ENCODE measurements at regions not wholly inside any gene's neighbourhood (a gene's known extent, or its start where the extent isn't known, plus 50 kb on each side); places are given as distances from the start of the nearest gene placed in this dataset.

DNA sequence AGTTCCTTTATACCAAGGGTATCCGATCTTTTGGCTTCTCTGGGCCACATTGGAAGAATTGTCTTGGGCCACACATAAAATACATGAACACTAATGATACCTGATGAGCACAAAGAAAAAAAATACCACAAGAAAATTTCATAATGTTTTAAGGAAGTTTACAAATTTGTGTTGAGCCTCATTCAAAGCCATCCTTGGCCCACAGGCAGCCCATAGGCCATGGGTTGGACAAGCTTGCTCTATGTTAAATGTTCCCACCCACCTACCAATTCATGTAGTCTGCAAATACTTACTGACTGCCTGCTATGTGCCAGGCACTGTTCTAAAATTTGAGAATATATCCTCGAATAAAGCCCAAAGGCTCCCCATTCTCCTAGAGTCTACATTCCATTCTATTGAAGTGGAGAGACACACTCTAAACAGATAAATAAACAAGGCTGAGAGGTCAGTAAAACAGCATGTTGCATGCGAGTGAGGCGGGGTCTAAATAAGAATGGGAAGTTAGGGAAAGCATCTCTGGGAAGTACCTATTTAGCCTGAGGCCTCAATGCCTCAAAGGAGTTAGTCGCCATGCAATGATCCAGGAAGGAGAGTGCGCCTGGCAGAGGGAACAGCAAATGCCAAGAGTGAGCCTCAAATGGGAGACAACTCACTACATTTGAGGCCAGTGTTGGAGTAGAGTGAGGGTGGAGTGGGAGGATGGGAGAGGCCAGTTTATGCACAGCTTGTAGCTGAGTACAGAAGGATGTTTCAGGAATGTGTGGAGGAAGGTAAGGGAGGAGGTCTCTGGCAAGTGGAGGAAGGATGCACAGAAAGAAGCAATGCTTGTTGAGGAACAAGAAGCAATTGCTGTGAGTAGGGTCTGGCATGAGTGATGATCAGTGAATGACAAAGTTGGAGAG, 52.5 kb upstream of the CLDN10 start:
- Histone ChIP-seq H3K36me3 (ENCODE audit: control insufficient read depth in 2 of 4, insufficient read depth in 4 of 4, low read length in 3 of 4) (no peaks in the 10 kb centered on the region), H3K79me2 (ENCODE audit: control insufficient read depth in 1 of 2, insufficient read depth in 2 of 2, low read length in 2 of 2) (no peaks in the 10 kb centered on the region), H2BK12ac (ENCODE audit: low read depth, low read length) (peak overlapping the region; percentile 88), H2BK15ac (ENCODE audit: low read length) (peak overlapping the region; percentile 88; the same call in 1 of the 2 replicates), H3K4me3 (ENCODE audit: extremely low read depth in 1 of 4, insufficient read depth in 2 of 4, low read depth in 3 of 4, low read length in 4 of 4) (no peak overlapping the region), H3K27ac (ENCODE audit: low read depth, low read length) (no peak overlapping the region), H3K14ac (ENCODE audit: insufficient read length) (no peak overlapping the region), H2BK120ac (replicated peaks; ENCODE audit: low read depth, low read length) (no peak overlapping the region), H3K4ac (replicated peaks; ENCODE audit: insufficient read length, low read depth, low read length) (no peak overlapping the region), H4K5ac (ENCODE audit: insufficient read length, low read depth, low read length) (no peak overlapping the region), H3K23ac (ENCODE audit: insufficient read length) (no peak overlapping the region), H3K4me2 (ENCODE audit: insufficient read depth in 1 of 2, low read depth in 2 of 2, low read length in 2 of 2) (no peak overlapping the region), H3K4me1 (replicated peaks in 1 of 4; ENCODE audit: control insufficient read depth in 3 of 4, insufficient read depth in 4 of 4, low read length in 3 of 4) (peaks cover 0 to 2% (median 0%) of the 10 kb centered on the region in 4 experiments; a peak in 4 of 7 replicates), H3K23me2 (ENCODE audit: low read depth, low read length) (no peaks in the 10 kb centered on the region), H2BK5ac (ENCODE audit: low read depth, low read length) (no peak overlapping the region), H2BK20ac (ENCODE audit: low read length) (peak overlapping the region; percentile 95), H4K20me1 (replicated peaks in 1 of 2; ENCODE audit: control insufficient read depth in 1 of 2, insufficient read depth in 2 of 2, low read length in 2 of 2) (no peaks in the 10 kb centered on the region), H2AK5ac (ENCODE audit: low read depth, low read length) (peak overlapping the region; percentile 84; the same call in 1 of the 2 replicates), H4K8ac (ENCODE audit: extremely low read depth, insufficient read depth, low read length) (no peak overlapping the region), H3K79me1 (ENCODE audit: low read depth, low read length) (no peaks in the 10 kb centered on the region), H3K27me3 (replicated peaks in 1 of 4; ENCODE audit: control insufficient read depth in 3 of 4, extremely low read depth in 1 of 4, insufficient read depth in 3 of 4, low read length in 3 of 4) (no peaks in the 10 kb centered on the region), H3K18ac (ENCODE audit: extremely low read depth, low read length) (no peak overlapping the region), H4K91ac (replicated peaks; ENCODE audit: insufficient read length, low read length) (no peak overlapping the region), H3K9me3 (ENCODE audit: insufficient read depth in 2 of 2, low read depth in 1 of 2, low read length in 1 of 2) (peaks cover 3 to 4% of the 10 kb centered on the region in 2 experiments; a peak in 1 of 4 replicates), H2AFZ (ENCODE audit: low read length) (0 out of 2 replicates have a peak overlapping the region, but pooled peaks have one; percentile 30), H3K9ac (replicated peaks in 1 of 4; ENCODE audit: extremely low read depth in 1 of 4, low read depth in 3 of 4, low read length in 3 of 4) (no peak overlapping the region), H3K56ac (replicated peaks; ENCODE audit: insufficient read length, low read depth, low read length) (no peak overlapping the region)
- FAIRE-seq (no peak), DNase-seq (ENCODE audit: low read depth in 1 of 2, low spot score in 2 of 2) (no peak)
- ChIA-PET POLR2A (ENCODE audit: partially characterized antibody) (no interaction called here), CTCF (ENCODE audit: partially characterized antibody) (interaction anchor here (2.1 to 2.7 kb wide), 2 partner anchors 37 to 64 kb away, joined by 5 to 10 read pairs; no protein-coding TSS in a partner anchor)
- 83% methylated on average over 6 of the region's 6 CpGs; no CpG with 5 or more reads in 1 of the 2 experiments for WGBS, 2 experiments (ENCODE audit: extremely low coverage in 1 of 2, insufficient coverage in 1 of 2, insufficient read length in 1 of 2, insufficient replicate concordance in 2 of 2, low coverage in 1 of 2, low lambda C conversion rate in 2 of 2, missing lambda C conversion rate in 1 of 2)
- TF ChIP-seq HDAC2 (IDR thresholded peaks at IDR 0.05; ENCODE audit: borderline replicate concordance in 1 of 2, low read depth in 2 of 2, low read length in 2 of 2): no peak
- no peak for TF ChIP-seq TAF7 (optimal IDR thresholded peaks at IDR 0.05; ENCODE audit: borderline replicate concordance, low read depth, low read length)
- TF ChIP-seq RNF2 (IDR thresholded peaks at IDR 0.05; ENCODE audit: borderline replicate concordance, low read depth, low read length, missing control alignments, poor library complexity, severe bottlenecking): no peak
- no peak for TF ChIP-seq RXRA (IDR thresholded peaks at IDR 0.05; ENCODE audit: insufficient read depth, low read depth, low read length)
- TF ChIP-seq, protein P1, sequence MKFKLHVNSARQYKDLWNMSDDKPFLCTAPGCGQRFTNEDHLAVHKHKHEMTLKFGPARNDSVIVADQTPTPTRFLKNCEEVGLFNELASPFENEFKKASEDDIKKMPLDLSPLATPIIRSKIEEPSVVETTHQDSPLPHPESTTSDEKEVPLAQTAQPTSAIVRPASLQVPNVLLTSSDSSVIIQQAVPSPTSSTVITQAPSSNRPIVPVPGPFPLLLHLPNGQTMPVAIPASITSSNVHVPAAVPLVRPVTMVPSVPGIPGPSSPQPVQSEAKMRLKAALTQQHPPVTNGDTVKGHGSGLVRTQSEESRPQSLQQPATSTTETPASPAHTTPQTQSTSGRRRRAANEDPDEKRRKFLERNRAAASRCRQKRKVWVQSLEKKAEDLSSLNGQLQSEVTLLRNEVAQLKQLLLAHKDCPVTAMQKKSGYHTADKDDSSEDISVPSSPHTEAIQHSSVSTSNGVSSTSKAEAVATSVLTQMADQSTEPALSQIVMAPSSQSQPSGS (IDR thresholded peaks at IDR 0.05; ENCODE audit: low read length): no peak
- no peak for TF ChIP-seq RBBP5 (IDR thresholded peaks at IDR 0.05; ENCODE audit: borderline replicate concordance, low read depth, low read length)
- TF ChIP-seq, protein P2, sequence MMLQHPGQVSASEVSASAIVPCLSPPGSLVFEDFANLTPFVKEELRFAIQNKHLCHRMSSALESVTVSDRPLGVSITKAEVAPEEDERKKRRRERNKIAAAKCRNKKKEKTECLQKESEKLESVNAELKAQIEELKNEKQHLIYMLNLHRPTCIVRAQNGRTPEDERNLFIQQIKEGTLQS (IDR thresholded peaks at IDR 0.05; ENCODE audit: insufficient read depth, low read depth, low read length): no peak
- no peak for TF ChIP-seq SRF (IDR thresholded peaks at IDR 0.05; ENCODE audit: low read depth, low read length)

Data from H1 (cell line).